BE2C (cell line): ENCODE measurements at regions not wholly inside any gene's neighbourhood (a gene's known extent, or its start where the extent isn't known, plus 50 kb on each side); places are given as distances from the start of the nearest gene placed in this dataset.

Experiments used
- DNase-seq: peaks from one replicate; pipeline ENCODE4 v3.0.0-alpha.2; 2020
- H3K27me3 ChIP-seq: fragments of 250-450 bp; sonication (Bioruptor Pico); 2 replicates; pipeline ENCODE4 v1.5.1; 2020; ENCODE audit warnings: mild to moderate bottlenecking
- H3K36me3 ChIP-seq: fragments of 250-450 bp; sonication (Bioruptor Pico); 2 replicates; pipeline ENCODE4 v1.5.1; 2020; ENCODE audit warnings: mild to moderate bottlenecking
- H3K4me1 ChIP-seq: fragments of 250-450 bp; sonication (Bioruptor Pico); 2 replicates; pipeline ENCODE4 v1.5.1; 2020
- H3K4me3 ChIP-seq: 2 replicates; pipeline ENCODE4 v1.5.1; 2011; ENCODE audit warnings: low read depth, low read length
- H3K9me3 ChIP-seq: fragments of 250-450 bp; sonication (Bioruptor Pico); 2 replicates; pipeline ENCODE4 v1.5.1; 2020
- TF ChIP-seq, protein P1 (sequence below): IDR thresholded peaks from 2 replicates; pipeline ENCODE4 v1.5.1; 2012; ENCODE audit warnings: mild to moderate bottlenecking, low read depth, low read length

DNA sequence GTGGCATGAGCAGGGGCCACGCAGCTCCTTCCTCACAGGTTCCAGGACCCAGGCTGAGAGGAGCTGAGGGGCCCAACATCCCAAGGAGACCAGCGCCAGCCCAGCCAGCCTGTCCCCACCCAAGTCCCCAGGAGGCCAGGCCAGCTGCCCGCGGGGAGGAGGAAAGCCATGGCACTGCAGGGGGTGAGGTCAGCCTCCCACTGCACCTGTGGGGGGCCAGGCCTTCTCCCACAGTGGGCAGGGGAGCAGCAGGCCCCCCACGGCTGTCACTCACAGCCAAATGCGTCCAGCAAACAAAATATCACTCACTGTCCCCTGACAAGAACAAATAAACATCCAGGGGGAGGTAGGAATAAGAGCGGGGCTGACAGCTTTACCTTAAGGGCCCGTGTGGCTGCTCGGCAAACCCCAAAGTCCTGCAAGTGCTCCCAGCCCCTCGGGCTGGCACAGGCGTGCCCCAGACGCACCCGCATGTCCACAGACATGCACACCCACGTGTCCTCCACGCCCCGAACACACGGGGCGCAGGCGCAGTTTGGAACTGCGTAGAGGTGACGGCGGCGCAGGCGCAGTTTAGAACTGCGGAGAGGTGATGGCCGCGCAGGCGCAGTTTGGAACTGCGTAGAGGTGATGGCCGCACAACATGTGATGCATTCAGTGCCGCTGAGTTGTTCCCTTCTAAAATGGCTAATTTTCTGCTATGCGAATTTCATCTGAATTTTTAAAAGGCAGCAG, 291.1 kb downstream of the FOXL1 start:
- Histone ChIP-seq H3K4me3 (no peak overlapping the region), H3K4me1 (no peaks in the 10 kb centered on the region), H3K27me3 (peaks cover 14% of the 10 kb centered on the region; the same call in 1 of the 2 replicates)

DNA sequence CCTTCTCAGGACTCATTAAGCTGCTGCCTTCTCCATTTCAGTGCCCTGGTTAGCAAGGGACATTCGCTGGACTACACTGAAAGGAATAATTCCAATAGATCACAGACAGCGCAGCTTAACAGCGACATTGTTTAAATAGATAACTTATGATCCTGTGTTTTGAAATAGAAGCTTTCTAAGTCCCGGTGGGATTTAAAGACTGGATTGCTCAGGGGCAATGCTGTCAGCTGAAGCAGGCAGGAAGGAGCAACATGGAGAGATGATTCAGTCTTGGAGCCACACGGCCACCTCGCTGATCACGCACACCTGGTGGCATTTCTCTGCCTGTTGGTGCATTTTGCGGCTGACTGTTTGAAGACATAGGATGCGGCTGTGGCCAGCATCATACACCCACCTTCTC, 292.0 kb downstream of the FOXL1 start:
- DNase-seq: no peak
- TF ChIP-seq, protein P1, sequence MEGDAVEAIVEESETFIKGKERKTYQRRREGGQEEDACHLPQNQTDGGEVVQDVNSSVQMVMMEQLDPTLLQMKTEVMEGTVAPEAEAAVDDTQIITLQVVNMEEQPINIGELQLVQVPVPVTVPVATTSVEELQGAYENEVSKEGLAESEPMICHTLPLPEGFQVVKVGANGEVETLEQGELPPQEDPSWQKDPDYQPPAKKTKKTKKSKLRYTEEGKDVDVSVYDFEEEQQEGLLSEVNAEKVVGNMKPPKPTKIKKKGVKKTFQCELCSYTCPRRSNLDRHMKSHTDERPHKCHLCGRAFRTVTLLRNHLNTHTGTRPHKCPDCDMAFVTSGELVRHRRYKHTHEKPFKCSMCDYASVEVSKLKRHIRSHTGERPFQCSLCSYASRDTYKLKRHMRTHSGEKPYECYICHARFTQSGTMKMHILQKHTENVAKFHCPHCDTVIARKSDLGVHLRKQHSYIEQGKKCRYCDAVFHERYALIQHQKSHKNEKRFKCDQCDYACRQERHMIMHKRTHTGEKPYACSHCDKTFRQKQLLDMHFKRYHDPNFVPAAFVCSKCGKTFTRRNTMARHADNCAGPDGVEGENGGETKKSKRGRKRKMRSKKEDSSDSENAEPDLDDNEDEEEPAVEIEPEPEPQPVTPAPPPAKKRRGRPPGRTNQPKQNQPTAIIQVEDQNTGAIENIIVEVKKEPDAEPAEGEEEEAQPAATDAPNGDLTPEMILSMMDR: no peak
- Histone ChIP-seq H3K36me3 (no peaks in the 10 kb centered on the region), H3K27me3 (peaks cover 14% of the 10 kb centered on the region; the same call in 1 of the 2 replicates), H3K9me3 (no peaks in the 10 kb centered on the region), H3K4me3 (no peak overlapping the region), H3K4me1 (no peaks in the 10 kb centered on the region)

More for the DNA sequence above, 291.1 kb downstream of the FOXL1 start:
- no peak for DNase-seq
- TF ChIP-seq, protein P1: no peak
- H3K36me3 ChIP-seq: no peaks in the 10 kb centered on the region
- no peaks in the 10 kb centered on the region for H3K9me3 ChIP-seq

DNA sequence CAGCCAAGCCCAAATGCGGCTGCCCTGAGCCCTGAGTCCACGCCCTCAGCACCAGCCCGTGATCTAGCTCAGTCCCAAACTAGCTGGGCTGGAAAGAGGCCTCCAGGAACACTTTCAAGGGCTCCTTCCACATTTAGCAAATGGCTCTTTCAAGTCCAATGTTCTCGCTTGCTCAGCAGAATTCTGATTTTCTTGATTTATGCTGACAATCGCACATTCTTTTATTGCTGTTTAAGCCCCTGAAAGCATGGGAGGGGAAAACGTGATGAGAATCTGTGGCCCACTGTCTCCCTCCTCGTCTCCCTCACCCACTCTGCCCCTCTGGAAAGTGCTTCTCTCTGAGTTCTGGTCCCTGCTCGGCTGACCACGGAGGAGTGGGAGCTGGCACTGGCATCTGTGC, 293.8 kb downstream of the FOXL1 start:
- Histone ChIP-seq H3K4me3 (no peak overlapping the region), H3K27me3 (peaks cover 14% of the 10 kb centered on the region; the same call in 1 of the 2 replicates), H3K4me1 (no peaks in the 10 kb centered on the region), H3K9me3 (no peaks in the 10 kb centered on the region), H3K36me3 (no peaks in the 10 kb centered on the region)
- TF ChIP-seq, protein P1: no peak
- no peak for DNase-seq

DNA sequence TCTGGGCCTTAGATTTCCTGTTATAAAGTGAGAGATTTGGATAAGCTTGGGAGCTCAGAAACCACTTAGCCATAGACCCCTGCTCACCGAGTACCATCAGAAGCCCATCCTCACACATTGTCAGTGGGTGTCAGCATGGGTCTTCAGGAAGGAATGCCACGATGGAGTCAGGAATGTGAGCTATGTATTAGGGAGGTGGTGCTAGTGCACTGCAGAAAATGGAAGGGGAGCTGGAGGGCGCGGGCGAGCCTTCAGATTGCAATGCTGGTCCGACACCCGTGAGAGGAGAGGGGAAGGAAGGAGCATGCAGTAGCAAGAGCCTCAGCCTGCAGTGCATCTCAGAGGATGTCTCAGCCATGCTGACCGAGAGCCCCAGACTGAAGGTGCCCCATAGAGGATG, 294.5 kb downstream of the FOXL1 start:
- no peaks in the 10 kb centered on the region for H3K9me3 ChIP-seq
- H3K27me3 ChIP-seq: peaks cover 14% of the 10 kb centered on the region; the same call in 1 of the 2 replicates
- no peaks in the 10 kb centered on the region for H3K4me1 ChIP-seq
- no peak overlapping the region for H3K4me3 ChIP-seq
- DNase-seq: no peak
- no peaks in the 10 kb centered on the region for H3K36me3 ChIP-seq
- TF ChIP-seq, protein P1: no peak

DNA sequence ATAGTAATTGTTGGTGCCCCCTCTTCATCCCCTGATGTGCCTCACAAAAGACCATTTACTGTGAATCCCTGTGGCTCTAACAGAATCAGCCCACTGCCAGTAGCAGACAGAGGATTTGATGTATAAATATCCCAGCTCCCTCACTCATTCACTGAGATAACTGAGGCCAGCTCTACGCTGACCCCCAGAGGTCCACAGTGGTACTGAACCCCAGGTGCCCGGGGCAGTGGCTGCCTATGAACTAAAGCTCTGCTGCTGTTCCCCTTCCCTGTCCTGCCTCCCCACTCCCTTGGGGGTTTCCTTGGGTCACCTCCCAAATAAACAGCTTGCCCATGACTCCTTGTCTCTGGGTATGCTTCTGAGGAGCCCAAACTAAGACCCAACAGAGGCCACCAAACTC, 295.8 kb downstream of the FOXL1 start:
- TF ChIP-seq, protein P1: peak; percentile 53
- no peaks in the 10 kb centered on the region for H3K4me1 ChIP-seq
- H3K27me3 ChIP-seq: peaks cover 10% of the 10 kb centered on the region; the same call in 1 of the 2 replicates
- H3K4me3 ChIP-seq: no peak overlapping the region
- H3K36me3 ChIP-seq: no peaks in the 10 kb centered on the region
- no peaks in the 10 kb centered on the region for H3K9me3 ChIP-seq
- peak; percentile 23 for DNase-seq

DNA sequence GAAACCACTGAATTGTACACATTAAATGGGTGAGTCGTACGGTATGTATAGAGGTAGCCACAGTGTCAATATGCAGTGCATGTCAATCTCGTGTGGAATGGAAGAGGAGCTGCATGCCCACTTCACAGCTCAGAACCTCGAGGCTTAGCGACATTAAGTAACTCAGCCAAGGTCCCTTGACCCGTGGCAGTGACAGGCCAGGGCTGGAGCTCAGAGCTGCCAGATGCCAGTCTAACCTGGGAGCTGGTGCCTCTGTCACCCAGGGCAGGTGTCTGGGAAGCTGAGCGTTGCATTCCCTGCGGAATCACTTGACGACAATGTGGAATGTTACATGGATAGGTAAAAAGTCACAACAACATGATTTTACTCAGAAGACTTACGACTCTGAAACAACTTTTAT, 298.1 kb downstream of the FOXL1 start:
- H3K4me3 ChIP-seq: no peak overlapping the region
- DNase-seq: no peak
- 0 out of 2 replicates have a peak, but pooled peaks cover 3% of the 10 kb centered on the region for H3K27me3 ChIP-seq
- no peaks in the 10 kb centered on the region for H3K4me1 ChIP-seq
- H3K9me3 ChIP-seq: no peaks in the 10 kb centered on the region
- TF ChIP-seq, protein P1: no peak
- no peaks in the 10 kb centered on the region for H3K36me3 ChIP-seq
